Breast epithelium (tissue), 3 donors: ENCODE measurements at regions not wholly inside any gene's neighbourhood (a gene's known extent, or its start where the extent isn't known, plus 50 kb on each side); places are given as distances from the start of the nearest gene placed in this dataset.

ENCODE experiments used
- POLR2A ChIP-seq: fragments of 450-650 bp; IDR thresholded peaks from one replicate; pipeline ENCODE4 v1.6.1; 2016; ENCODE audit warnings: antibody characterized with exemption, mild to moderate bottlenecking, moderate library complexity
- TF ChIP-seq, protein P1 (sequence below), 3 donors: fragments of 450-650 bp; IDR thresholded peaks; one replicate each; pipeline ENCODE4 v1.5.1; 2016 to 2017; ENCODE audit warnings: antibody characterized with exemption in 3 of 3, mild to moderate bottlenecking in 3 of 3, moderate library complexity in 3 of 3

DNA sequence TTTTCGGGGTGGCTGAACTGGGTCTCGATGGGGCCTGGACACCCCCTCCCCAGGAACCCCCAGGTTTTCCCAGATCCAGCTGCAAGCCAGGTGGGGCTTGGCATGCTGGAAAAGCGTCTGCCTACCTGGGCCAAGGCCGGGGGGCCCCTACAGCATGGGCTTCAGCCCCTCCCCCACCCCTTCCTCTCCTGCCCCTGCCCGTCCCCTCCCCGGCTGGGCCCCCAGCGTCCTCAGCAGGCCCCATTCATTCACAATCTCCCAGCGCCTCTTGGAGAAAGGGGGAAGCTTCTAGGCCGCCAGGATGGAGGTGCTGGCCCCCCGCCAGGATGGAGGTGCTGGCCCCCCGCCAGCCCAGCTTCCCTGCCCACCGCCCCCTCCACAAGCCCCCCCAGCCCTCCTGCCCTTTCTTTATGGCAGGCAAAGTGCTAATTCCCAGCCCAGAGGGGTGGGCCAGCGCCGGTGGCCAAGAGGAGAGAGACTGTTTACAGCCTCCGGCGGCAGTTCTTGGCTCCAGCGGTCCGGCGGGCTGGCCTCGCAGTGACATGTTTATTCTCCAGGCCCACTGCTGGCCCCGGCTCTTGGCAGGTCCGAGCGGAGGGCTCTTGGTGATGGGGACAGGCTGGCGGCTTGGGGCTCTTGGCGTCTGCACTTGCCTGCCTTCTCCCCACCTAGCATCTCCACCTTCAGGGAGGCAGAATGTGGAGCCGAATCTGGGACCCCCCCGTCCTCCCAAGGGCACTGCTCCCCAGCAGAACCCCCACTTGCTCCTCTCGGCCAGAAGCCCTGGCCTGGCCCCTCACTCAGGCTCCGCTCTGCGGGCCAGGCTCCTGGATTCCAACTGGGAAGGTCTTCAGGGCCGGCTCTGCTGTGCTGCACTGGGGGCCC is 94.4 kb upstream of the CIBAR2 start:
- TF ChIP-seq, protein P1, sequence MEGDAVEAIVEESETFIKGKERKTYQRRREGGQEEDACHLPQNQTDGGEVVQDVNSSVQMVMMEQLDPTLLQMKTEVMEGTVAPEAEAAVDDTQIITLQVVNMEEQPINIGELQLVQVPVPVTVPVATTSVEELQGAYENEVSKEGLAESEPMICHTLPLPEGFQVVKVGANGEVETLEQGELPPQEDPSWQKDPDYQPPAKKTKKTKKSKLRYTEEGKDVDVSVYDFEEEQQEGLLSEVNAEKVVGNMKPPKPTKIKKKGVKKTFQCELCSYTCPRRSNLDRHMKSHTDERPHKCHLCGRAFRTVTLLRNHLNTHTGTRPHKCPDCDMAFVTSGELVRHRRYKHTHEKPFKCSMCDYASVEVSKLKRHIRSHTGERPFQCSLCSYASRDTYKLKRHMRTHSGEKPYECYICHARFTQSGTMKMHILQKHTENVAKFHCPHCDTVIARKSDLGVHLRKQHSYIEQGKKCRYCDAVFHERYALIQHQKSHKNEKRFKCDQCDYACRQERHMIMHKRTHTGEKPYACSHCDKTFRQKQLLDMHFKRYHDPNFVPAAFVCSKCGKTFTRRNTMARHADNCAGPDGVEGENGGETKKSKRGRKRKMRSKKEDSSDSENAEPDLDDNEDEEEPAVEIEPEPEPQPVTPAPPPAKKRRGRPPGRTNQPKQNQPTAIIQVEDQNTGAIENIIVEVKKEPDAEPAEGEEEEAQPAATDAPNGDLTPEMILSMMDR (IDR thresholded peaks at IDR 0.05), result no peak
- TF ChIP-seq POLR2A, result no peak
